NCI-H128 (cell line): ENCODE measurements at regions not wholly inside any gene's neighbourhood (a gene's known extent, or its start where the extent isn't known, plus 50 kb on each side); places are given as distances from the start of the nearest gene placed in this dataset.

Experiments
- DNase-seq: peaks from one replicate; lab custom pipeline; 2025; ENCODE audit not compliant: unreplicated experiment; lab: John Stamatoyannopoulos, UW

DNA sequence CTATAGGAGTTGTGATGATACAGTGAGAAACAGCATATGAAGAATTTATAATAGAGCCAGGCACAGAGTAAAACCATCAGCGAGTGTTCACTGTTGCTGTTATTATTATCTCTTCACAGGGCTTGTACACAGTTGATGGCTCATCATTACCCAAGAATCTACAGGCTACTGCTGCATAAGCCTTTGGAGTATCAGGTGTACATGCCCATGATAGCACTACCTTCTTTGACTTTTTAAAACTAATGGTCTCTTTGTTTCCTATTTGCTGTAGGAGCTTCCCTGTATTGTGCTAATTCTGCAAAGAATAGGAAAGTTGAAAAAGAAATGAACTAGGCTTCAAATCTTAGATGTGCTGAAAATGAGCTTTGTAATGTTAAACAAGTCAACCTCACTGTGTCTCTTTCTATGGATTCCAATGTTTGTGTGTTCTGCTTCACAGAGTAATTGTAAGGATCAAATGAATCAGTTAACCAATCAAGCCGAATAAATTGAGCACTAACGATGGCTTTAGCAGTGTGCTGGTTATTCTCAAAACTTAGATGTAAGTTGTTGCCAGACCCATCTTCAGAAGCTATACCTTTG is 138.8 kb downstream of the TUSC7 start:
- DNase-seq: no peak

DNA sequence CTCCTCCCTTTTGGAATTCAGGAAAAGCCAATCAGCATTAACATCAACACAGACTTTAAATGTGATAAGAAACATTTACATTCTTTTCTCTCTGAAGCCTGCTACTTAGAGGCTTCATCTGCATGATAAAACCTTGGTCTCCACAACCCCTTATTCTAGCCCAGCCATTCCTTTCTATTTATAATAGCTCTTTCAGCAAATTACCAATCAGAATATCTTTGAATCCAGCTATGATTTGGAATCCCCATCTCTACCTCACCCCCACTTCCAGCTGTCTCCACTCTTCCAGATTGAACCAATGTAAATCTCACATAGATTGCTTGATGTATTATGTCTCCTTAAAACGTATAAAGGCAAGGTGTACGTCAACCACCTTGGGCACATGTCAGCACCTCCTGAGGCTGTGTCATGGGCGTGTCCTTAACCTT is 139.7 kb downstream of the TUSC7 start:
- no peak for DNase-seq

DNA sequence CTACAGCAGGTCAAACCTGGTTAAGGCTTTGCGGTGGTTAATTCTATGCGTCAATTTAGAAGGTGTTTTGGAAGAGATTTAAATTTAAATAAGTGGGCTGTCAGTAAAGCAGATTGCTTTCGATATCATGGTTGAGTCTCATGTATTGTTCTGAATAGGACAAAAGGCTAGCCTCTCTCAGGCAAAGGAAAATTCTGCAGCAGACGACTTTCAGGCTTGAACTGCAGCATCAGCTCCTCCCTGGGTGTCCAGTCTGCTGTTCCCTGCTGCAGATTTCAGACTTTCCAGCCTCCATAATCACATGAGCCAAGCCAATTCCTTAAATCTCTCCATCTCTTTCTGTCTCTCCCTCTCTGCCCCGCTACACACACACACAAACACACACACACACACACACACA is 143.2 kb downstream of the TUSC7 start:
- DNase-seq: no peak

DNA sequence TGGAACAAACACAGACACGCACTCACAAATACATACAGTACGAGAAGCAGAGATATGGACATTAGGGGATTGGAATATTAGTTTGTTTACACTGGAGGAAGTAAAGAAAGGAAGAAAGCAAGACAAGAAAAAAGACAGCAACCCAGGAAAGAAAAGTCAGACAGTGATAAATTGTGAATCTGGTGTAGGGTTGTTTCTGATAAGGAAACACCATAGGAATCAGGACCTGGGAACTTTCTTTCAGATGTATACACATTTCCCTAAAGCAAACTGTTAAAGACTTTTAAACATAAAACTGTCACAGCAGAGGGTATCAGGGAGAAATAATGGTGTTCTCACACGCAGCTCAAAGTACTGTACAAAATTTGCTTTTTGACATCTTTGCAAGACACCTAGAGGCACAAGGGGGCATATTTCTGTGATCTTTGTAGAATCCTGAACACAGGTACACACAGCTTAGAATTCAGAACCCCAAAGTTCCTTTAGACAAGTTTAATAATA is 153.7 kb downstream of the TUSC7 start:
- DNase-seq: no peak

DNA sequence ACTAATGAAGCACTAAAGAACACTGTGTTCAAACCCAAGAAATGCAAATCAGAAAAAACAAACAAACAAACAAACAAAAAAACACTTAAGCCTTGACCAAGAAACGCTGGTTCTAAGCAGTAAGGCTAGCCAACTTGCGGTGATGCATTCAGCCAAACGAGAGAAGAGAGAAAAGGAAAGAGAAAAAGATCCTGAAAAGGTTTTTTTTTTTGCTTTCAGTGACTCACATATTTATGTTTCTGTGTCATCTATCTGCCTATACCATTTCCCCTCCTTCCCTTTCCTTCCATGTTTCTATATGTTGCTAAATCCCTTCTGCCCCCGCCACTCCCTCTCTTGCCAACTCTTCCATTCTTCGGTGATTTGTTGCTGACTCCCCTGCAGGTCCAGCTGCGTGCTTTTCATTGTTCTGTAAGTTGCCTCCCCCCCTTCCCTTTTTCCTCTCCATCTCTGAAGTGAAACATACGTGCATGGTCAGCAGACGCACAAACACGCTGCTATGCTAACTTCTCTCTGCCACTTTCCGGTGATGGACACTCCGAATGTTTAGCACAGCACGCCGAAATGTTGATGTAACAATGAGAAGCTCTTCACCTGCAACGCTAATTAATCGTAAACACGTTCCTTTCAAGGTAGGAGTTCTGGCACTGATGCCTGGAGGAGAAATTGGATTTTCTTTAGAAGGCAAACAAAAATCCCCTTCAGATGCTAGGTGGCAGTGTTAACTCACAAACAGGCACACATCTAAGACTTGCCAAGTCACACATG is 154.4 kb downstream of the TUSC7 start:
- peak; percentile 15 for DNase-seq

DNA sequence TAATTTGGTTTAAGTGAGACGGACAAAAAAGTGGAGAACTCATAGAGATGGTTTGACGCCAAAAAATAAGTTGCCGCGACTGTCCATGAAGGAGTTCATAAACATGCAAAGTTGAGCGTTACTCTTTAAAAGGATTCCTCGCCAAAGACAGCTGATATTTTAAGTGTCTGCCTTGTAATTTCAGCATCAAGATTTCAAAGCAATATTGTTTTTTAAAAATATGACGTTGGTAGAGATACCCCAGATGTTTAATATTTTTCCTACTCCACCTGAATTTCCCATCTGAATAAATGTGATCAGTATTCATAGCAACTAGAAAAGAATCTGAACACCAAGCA is 155.0 kb downstream of the TUSC7 start:
- no peak for DNase-seq

DNA sequence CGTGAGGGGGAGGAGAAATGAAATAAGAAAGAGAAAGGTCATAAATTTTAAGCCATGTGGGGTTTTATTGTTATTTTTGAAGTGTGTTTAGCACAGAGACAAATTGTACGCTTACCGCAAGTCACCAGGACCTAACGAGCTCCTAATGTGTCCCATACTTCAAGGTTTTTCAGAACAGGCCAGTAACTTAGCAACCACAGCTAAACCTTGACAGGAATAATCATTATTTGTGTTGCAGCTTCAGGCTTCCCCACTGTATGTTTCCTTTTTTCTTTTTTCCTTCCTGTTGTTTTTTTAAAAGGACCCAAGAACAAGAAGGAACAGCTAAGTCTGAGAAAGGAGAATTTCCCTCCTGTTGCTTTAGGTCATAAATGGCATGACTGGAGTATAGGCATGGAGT is 160.8 kb downstream of the TUSC7 start:
- DNase-seq: no peak

DNA sequence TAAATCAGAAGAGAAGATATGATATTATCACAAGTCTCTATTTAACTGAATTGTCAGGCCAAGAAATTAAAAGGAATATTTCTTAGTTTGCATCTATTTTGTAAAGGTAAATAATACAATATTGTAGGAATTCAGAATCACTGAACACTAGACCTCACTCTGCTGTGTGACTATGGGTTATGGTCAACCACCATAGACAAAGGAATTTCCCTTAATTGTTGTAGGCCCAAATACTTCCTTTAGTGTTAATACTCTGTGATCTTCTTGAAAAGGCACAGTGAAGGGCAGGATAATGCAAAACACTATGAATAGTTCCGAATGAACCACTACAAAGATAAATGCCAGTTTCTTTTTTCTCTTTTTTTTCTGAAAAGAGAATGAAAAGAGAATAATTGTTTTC is 162.3 kb downstream of the TUSC7 start:
- DNase-seq: no peak

DNA sequence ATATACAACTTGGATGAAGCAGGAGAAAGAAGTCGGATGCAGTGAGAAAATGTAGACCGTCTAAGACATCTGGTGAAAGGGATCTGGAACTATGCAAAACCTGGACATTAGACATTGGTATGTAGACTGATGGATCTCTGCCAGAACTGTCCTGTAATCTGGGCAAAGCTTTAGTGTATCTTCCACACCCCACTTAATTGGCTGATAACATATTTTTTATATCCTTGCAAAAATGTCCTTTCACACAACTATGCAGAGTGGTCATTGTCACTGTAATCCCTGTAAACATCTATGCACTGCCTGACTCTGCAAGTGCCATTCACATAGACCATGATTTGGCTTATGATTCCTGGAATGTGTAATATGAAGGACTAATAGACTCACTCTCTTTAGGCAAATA is 163.1 kb downstream of the TUSC7 start:
- no peak for DNase-seq

DNA sequence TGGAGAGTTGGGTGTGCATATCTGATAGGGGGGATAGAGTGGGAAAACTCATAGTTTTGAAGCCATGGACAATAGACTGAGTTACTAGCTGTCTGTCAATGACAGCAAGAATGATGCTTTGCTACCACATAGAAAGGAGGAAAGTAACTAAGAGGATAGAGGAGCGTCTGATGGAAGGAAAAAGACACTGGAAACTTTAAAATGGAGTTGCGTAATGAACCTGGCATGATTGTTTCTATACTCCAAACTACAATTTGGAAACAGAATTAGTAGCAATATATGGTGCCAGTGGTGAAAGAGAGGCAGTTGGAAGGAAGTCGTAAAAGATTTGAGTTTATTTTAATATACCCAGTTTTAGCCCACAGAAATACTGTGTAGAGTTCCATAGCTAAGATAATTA is 163.6 kb downstream of the TUSC7 start:
- DNase-seq: no peak

DNA sequence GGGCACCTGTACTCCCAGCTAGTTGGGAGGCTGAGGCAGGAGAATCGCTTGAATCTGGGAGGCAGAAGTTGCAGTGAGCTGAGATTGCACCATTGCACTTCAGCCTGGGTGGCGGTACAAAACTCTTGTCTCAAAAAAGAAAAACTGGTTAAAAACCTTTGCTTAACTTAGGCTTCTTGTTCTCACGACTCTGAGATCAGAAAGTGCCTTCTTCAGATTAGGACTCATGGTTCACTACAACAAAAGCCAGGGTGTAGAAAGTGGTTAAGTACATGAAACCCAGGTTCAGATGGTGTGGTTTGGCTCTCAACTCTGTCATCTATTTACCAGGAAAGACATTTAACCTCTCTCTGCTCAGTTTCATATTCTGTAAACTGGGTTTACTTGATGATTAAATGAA is 168.4 kb downstream of the TUSC7 start:
- no peak for DNase-seq

DNA sequence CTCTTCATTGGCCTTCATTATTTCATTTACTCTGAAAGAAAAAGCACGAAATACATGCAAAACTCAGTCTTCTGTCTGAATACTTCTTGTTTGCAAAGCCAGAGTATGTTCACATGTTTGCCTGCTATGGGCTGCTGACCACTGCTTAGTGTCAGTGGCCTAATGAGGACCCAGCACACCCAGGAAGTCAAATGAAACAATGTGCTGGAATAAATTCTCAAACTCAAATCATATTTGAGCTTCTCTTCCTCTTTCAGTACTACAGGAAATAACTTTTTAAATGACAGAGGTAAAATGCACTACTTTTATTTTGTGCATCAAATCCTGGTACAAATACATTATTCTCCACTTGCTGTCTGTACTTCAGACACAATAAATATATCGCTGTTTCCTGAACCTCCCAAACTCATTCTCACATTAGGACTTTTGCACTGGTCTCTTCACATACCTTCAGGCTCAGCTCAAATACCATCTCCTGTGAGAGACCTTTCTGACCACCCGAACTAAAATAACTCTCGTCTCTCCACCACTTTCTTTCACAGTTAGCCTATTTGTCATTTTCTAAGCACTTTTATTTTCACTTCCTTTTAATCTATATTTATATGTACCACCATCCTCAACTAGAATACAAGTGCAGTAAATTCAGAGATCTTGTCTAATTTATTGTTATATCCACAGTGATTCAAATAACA is 176.8 kb downstream of the TUSC7 start:
- no peak for DNase-seq

DNA sequence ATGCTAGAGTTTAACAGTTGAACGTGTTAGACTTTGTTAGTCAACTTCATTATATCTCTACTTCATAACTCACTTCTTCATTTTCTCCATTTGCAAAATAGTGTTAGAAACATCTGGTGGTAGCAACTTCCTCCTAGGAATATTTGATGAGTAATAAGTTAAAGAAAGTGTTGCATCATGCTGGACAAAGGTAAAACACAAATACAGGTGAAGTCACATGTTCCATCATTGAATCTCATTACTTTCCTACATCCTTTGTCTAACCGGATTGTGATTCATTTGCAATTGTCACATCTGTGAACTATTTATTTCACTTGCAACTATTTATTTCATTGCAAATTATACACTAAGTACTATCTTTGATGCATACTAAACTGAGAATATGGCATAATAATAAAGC is 186.5 kb downstream of the TUSC7 start:
- DNase-seq: no peak

DNA sequence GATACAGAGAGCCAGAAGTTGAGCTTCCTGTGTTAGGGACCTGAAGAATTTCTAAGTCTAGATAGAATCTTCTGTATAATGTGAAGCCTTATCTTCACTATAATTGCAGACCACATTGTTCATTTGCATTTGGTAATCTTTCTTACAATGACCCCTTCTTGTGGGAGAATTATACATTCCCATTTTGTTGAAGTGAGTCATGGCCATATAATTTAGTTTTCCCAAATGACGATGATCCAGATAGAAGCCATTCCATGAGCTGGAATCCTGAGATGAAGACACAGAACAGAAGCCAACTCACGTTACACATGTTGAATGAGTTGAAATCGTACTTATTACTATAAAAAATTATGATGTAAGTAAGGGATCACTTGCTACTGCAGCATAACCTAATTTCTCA is 187.8 kb downstream of the TUSC7 start:
- no peak for DNase-seq

DNA sequence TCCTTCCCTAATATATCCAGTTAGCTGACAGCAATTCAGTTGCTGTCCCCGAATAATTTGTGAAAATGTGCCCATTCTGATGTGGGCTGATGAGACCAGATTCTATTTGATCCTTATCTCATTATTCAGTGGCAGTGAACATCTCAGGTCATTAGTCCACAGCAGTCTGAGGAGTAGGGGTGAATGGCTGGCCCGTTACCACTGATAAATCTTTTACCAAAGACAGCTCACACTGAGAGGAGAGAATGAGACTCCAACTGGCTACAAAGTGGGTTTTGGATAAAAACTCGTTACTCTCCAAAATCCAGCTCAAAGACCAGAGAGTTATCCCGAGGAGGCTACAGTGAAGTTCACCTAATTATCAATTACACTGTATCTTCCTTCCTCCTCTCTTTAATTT is 189.7 kb downstream of the TUSC7 start:
- DNase-seq: no peak

DNA sequence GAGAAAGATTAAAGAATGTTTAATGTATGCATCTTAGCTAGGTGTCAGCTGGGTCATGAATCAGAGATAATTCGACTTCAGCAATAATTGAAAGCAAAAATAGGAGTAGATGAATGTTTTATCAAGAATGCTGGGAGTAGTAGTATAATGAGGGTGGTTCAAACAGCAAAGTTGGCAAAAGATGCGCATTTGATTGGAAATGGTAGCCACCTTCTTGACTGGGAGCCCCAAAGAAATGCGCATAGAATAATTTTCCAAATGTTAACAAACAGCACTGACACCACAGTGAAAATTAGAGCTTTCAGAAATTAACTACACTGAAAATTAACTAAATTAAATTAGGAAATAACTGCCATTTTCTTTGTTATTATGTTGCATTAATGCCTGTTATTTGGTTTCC is 195.8 kb downstream of the TUSC7 start:
- DNase-seq: no peak

DNA sequence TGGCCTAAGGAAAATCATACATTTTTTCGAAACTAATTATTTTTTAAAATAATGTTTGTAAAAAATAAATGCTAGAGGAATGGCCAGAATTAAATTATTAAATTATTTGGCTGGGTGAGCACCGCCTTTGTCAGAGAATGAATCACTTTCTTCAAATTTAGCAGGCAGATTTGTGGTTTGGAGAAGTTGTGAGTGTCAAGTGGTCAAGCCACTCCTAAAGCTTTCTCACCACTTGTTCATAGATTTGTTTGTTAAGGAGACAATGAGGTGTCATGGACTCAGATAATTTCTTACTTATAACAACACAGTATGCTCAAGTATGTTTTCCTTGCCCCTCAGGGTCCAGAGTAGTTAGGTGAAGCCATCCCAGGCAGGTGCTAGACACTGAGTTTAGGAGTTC is 196.2 kb downstream of the TUSC7 start:
- DNase-seq: no peak

DNA sequence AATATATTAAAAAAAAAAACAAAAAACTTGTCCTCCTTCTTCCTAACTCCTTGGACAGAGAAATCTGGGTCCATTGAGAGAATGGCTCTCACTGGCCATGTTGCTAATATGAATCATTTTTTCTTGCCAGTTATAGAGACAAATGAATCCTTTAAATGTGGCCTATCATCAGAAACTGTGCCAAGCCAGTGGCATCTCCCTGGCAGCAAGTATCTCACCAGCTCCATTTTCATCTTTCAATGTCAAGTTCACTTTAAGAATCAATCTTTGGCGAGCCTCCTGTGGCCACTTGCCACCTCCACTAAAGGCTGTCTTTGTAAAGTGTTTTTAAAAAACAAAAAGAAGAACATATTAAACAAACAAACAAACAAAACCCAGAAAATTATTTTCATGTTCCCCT is 202.5 kb downstream of the TUSC7 start:
- no peak for DNase-seq

DNA sequence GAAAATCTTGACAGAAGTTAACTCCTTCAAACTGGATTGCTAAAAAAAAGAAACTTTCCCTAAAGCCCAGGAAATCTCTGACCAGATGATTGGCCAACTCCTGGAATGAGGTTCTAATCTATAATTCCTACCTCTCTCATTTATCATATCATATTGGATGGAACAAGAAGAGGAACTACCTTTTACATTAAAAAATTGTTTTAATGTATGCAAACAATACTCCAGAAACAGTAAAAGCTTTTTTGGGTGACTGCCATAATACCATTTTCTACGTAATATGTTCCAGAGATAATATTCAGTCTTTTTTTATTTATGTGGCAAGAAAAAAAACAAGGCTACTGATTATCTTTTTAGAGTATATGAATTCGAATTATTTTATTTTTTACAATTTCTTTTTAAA is 204.4 kb downstream of the TUSC7 start:
- no peak for DNase-seq

DNA sequence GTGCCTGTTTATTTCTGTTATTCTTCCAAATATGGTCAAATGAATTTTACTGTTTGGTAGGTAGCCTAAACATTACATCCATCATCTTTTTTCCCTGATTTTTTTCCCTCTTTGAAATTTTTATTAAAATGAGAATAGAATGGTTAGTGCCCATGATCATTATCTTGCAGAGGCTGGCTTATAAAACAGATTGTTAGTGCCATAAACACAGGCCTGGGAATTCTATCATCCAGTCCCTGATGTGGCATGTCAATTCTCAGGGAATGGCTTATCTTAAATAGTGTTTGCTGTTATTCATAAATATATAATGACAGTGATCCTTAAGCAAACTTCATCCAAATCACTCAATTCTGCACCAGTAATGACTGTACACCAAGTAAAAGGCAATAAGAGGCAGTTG is 207.3 kb downstream of the TUSC7 start:
- DNase-seq: no peak

DNA sequence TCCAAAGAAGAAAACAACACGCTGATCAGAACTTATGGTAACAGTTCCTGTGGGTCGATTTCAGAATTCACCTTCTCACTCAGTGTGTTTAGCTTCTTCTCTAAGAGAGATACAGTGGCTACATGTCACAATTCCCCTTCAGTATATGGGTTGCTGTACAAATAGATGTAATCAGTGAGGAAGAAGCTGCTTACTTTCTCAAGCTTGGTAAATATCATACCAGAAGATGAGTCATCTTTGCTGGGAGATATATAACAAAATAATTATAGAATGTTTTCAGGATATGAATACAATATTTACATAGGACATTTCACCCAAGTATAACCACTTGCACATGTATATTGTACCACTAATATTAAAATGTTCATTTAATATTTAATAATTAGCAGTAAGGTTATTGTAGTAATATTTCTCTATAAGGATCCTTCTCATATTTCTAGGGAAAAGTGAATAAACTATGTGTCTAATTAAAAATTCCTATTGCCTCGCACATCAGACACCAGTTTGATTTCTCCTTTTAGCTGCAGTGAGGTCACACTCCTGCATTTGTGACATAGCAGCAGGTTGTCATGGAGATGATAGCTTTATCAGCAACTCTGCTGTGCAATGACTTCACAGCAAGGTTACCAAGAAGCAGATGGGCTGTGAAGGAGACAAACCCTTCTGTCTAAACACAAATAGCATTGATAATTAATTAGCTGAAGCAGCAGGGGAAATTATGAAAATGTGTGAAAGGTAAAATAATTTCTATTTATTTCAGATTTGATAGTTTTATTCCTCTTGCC is 211.4 kb downstream of the TUSC7 start:
- no peak for DNase-seq

DNA sequence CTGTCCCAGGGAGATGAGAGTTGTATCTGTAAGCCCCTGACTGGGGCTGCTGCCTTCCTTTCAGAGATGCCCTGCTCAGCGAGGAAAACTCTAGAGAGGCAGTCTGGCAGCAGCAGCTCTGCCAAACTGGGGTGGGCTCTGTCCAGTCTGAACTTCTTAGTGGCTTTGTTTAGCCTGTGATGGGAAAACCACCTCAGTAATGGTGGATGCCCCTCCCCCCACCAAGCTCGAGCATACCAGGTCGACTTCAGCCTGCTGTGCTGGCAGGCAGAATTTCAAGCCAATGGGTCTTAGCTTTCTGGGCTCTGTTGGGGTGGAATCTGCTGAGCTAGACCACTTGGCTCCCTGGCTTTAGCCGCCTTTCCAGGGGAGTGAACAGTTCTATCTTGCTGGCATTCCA is 218.3 kb downstream of the TUSC7 start:
- DNase-seq: no peak
